GM12801 (cell line): ENCODE measurements at regions not wholly inside any gene's neighbourhood (a gene's known extent, or its start where the extent isn't known, plus 50 kb on each side); places are given as distances from the start of the nearest gene placed in this dataset.

ENCODE experiments used
- TF ChIP-seq, protein P1 (sequence below): IDR thresholded peaks from one replicate; pipeline ENCODE4 v1.5.1; 2011; ENCODE audit warnings: control low read depth; ENCODE audit not compliant: insufficient read length; ENCODE audit errors: extremely low read depth

DNA sequence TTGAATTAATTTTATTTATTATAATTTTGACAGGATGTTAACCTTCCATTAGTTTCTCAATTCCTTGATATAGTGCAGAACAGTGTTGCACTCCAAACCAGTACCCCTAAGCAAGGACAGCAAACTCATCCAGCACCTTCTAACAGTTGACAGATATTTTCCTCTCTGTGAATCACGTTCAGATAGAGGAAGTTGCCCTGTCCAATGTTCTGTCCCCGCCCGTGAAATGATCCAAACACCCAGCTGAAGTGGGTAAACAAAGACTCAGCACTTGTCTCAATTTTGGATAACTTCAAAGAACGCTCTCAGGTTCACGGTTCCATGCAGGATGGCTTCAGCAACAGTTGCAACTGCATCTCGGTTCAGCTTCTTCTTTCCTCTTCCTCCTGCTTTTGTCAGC is 1240.0 kb upstream of the ADGRL3 start:
- TF ChIP-seq, protein P1, sequence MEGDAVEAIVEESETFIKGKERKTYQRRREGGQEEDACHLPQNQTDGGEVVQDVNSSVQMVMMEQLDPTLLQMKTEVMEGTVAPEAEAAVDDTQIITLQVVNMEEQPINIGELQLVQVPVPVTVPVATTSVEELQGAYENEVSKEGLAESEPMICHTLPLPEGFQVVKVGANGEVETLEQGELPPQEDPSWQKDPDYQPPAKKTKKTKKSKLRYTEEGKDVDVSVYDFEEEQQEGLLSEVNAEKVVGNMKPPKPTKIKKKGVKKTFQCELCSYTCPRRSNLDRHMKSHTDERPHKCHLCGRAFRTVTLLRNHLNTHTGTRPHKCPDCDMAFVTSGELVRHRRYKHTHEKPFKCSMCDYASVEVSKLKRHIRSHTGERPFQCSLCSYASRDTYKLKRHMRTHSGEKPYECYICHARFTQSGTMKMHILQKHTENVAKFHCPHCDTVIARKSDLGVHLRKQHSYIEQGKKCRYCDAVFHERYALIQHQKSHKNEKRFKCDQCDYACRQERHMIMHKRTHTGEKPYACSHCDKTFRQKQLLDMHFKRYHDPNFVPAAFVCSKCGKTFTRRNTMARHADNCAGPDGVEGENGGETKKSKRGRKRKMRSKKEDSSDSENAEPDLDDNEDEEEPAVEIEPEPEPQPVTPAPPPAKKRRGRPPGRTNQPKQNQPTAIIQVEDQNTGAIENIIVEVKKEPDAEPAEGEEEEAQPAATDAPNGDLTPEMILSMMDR = no peak

DNA sequence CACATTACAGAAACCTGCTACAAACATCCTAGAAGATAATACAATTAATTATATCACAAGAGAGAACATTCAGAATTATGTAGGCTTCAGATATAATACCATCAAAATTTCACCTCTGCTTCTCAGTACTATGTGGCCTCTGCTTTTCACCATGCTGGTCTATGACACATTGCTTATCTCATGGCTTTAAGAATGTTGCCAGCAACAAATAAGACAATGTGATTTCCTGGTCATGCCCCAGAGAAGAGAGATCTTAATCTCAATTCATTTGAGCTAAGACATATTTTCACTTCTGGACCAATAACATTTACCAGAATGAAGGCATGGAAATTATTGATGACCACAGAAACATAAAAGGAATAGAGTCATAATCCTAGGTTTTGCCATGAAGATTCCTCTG is 1233.4 kb upstream of the ADGRL3 start:
- TF ChIP-seq, protein P1 = no peak

DNA sequence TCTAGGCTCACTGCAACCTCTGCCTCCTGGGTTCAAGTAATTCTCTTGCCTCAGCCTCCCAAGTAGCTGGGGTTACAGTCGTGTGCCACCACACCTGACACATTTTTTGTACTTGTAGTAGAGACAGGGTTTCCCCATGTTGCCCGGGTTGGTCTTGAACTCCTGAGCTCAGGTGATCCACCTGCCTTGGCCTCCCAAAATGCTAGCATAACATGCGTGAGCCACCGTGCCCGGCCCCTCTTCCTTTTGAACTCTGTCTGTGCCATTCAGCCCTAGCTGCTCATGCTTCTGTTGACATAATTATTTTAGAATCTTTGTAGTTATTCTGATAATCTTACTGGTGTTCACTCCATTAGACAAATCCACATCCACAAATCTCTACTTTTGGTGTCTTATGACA is 1231.3 kb upstream of the ADGRL3 start:
- TF ChIP-seq, protein P1 = no peak

DNA sequence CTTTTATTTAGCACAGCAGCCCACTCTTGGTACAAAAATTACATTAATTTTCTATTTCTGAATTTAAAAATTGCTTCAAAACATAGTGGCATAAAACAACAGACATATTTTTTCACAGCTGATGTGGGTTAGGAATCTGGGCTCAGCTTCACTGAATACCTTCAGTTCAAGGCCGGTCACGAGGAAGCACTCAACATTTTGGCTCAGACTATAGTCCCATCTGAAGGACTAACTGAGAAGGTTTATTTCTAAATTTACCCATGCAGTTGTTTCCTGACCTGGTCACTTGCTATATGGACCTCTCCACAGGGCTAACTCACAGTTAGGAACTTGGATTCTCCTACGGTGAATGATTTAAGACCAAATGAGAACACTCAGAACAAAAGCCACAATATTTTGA is 1230.2 kb upstream of the ADGRL3 start:
- TF ChIP-seq, protein P1 = no peak

DNA sequence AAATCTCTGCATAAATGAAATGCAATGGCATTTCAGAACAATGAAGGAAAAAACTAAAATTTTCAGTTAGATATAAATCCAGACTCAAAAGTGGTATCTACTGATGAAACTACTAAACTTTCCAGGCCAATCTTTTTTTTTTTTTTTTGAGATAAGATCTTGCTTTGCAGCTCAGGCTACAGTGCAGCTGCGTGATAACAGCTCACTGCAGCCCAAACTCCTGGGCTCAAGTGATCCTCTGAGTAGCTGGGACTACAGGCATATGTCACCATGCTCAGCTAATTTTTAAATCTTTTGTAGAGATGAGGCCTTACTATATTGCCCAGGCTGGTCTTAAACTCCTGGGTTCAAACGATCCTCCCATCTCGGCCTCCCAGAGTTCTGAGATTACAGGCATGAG is 1228.2 kb upstream of the ADGRL3 start:
- TF ChIP-seq, protein P1 = no peak

DNA sequence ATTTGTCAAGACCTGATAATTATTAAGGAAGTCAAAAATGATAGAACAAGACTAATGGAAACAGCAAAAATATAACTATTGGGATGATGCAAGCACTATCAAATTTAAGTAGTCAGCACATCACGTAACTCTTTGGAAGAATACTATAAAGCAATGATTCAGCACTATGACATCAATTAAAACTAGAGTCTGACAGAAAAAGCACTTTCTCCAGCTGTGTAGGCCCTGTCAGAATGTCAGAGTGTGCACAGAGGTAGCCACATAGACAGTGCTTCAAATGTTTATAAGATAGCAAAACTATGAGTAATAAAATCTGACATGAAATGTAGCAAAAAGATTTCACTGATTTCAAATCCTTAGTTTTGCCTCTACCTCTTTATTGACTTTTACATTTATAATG is 1226.6 kb upstream of the ADGRL3 start:
- TF ChIP-seq, protein P1 = no peak

DNA sequence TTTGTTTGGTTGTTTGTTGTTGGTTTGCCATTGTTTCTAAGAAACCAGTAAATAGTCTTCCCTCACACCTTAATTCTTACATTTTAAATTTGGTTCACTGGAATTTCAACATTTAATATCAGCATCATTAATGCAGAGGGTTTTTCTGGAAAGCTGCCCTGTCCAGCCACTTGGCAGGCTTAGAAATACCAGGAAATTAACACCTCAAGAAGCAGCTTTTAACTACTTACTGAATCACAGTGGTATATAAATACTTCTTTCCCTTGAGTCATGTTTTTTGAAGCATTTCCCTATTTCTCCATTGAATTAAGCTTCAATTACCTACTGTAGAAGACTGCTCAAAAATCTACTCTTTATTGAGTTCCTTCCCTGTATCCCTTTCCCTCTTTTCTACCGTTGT is 1221.1 kb upstream of the ADGRL3 start:
- TF ChIP-seq, protein P1 = no peak

DNA sequence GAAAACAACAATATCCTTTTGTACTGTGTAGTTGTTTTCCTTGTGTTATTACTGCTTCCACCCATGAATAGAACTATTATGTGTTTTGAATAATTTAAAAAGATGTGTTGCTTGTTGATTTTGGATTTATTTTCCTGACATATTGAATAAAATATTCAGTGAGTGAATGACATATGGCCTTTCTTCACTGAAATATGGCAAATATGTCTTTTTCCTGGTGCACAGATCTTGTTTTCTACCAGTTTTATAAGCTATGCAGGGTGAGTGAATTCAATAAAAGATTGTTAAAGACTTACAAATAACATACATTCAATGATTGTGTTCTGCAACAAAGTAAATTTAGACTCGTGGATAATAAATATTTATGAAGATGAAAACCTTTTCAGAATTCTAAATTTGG is 1216.3 kb upstream of the ADGRL3 start:
- TF ChIP-seq, protein P1 = no peak
